Neuron (in vitro differentiated cells): ENCODE measurements at regions not wholly inside any gene's neighbourhood (a gene's known extent, or its start where the extent isn't known, plus 50 kb on each side); places are given as distances from the start of the nearest gene placed in this dataset.
"Not testable (repeated sequence)": the region's sequence is repeated elsewhere in the genome, so short reads cannot be mapped to it uniquely, and the experiment has no call there.

ENCODE experiments used
- H2AFZ ChIP-seq: one replicate; pipeline ENCODE4 v1.6.1; 2013; ENCODE audit warnings: low read depth, mild to moderate bottlenecking, inconsistent platforms, low read length, moderate library complexity
- H3K27me3 ChIP-seq: one replicate; pipeline ENCODE4 v1.6.1; 2013; ENCODE audit warnings: low read length; ENCODE audit not compliant: insufficient read depth
- H3K36me3 ChIP-seq: one replicate; pipeline ENCODE4 v1.6.1; 2013; ENCODE audit warnings: low read length; ENCODE audit not compliant: insufficient read depth
- H3K4me1 ChIP-seq: one replicate; pipeline ENCODE4 v1.6.1; 2013; ENCODE audit warnings: low read length; ENCODE audit not compliant: insufficient read depth
- H3K4me3 ChIP-seq: 2 replicates; pipeline ENCODE4 v1.5.1; 2013; ENCODE audit warnings: mild to moderate bottlenecking, low read length, moderate library complexity
- H3K9me3 ChIP-seq: one replicate; pipeline ENCODE4 v1.6.1; 2013; ENCODE audit warnings: low read length

- H3K4me3 ChIP-seq, result no peak overlapping the region
- H3K9me3 ChIP-seq, result no peaks in the 10 kb centered on the region
- H3K36me3 ChIP-seq, result no peaks in the 10 kb centered on the region
- no peak overlapping the region for H2AFZ ChIP-seq
- H3K27me3 ChIP-seq, result peaks cover 3% of the 10 kb centered on the region
- H3K4me1 ChIP-seq, result peaks cover 22% of the 10 kb centered on the region
These were observed 151.3 kb downstream of the RTL9 start for GRCh38 chrX:110509755-110510532.

GRCh38 chrX:110511238-110511637 lies 152.6 kb downstream of the RTL9 start:
- no peak overlapping the region for H2AFZ ChIP-seq
- H3K36me3 ChIP-seq, result no peaks in the 10 kb centered on the region
- H3K4me1 ChIP-seq, result peaks cover 22% of the 10 kb centered on the region
- H3K27me3 ChIP-seq, result peaks cover 3% of the 10 kb centered on the region
- H3K4me3 ChIP-seq, result no peak overlapping the region
- H3K9me3 ChIP-seq, result no peaks in the 10 kb centered on the region

GRCh38 chrX:110512341-110512740 lies 153.7 kb downstream of the RTL9 start:
- H3K27me3 ChIP-seq, result peaks cover 3% of the 10 kb centered on the region
- no peaks in the 10 kb centered on the region for H3K9me3 ChIP-seq
- H3K36me3 ChIP-seq, result no peaks in the 10 kb centered on the region
- H3K4me3 ChIP-seq, result no peak overlapping the region
- peaks cover 22% of the 10 kb centered on the region for H3K4me1 ChIP-seq
- H2AFZ ChIP-seq, result no peak overlapping the region

GRCh38 chrX:110514509-110514908 lies 155.9 kb downstream of the RTL9 start:
- Histone ChIP-seq H3K27me3 (peaks cover 3% of the 10 kb centered on the region), H2AFZ (no peak overlapping the region), H3K4me1 (peaks cover 14% of the 10 kb centered on the region), H3K9me3 (no peaks in the 10 kb centered on the region), H3K36me3 (no peaks in the 10 kb centered on the region), H3K4me3 (no peak overlapping the region)

GRCh38 chrX:110519501-110519900 lies 160.9 kb downstream of the RTL9 start:
- Histone ChIP-seq H3K36me3 (no peaks in the 10 kb centered on the region), H3K4me3 (no peak overlapping the region), H3K4me1 (no peaks in the 10 kb centered on the region), H2AFZ (no peak overlapping the region), H3K9me3 (no peaks in the 10 kb centered on the region), H3K27me3 (peaks cover 2% of the 10 kb centered on the region)

GRCh38 chrX:110519906-110520452 lies 161.3 kb downstream of the RTL9 start:
- Histone ChIP-seq H3K36me3 (no peaks in the 10 kb centered on the region), H3K9me3 (no peaks in the 10 kb centered on the region), H3K4me3 (no peak overlapping the region), H3K27me3 (no peaks in the 10 kb centered on the region), H2AFZ (no peak overlapping the region), H3K4me1 (no peaks in the 10 kb centered on the region)

GRCh38 chrX:110520652-110521051 lies 162.0 kb downstream of the RTL9 start:
- not testable (repeated sequence) for H3K4me3 ChIP-seq, H3K9me3 ChIP-seq, H2AFZ ChIP-seq, H3K36me3 ChIP-seq, H3K27me3 ChIP-seq, H3K4me1 ChIP-seq

GRCh38 chrX:110531873-110532580 lies 173.4 kb downstream of the RTL9 start:
- H3K27me3 ChIP-seq, result no peaks in the 10 kb centered on the region
- H3K4me3 ChIP-seq, result no peak overlapping the region
- no peaks in the 10 kb centered on the region for H3K36me3 ChIP-seq
- H3K4me1 ChIP-seq, result no peaks in the 10 kb centered on the region
- no peak overlapping the region for H2AFZ ChIP-seq
- H3K9me3 ChIP-seq, result no peaks in the 10 kb centered on the region

GRCh38 chrX:110532581-110532931 lies 173.9 kb downstream of the RTL9 start:
- no peak overlapping the region for H2AFZ ChIP-seq
- no peaks in the 10 kb centered on the region for H3K27me3 ChIP-seq

GRCh38 chrX:110536816-110537215 lies 178.2 kb downstream of the RTL9 start:
- Histone ChIP-seq H3K9me3 (no peaks in the 10 kb centered on the region), H3K36me3 (no peaks in the 10 kb centered on the region), H3K27me3 (no peaks in the 10 kb centered on the region), H2AFZ (no peak overlapping the region), H3K4me3 (no peak overlapping the region), H3K4me1 (no peaks in the 10 kb centered on the region)

More at GRCh38 chrX:110532581-110532931, 173.9 kb downstream of the RTL9 start:
- no peak overlapping the region for H3K4me3 ChIP-seq
- no peaks in the 10 kb centered on the region for H3K9me3 ChIP-seq
- no peaks in the 10 kb centered on the region for H3K4me1 ChIP-seq
- no peaks in the 10 kb centered on the region for H3K36me3 ChIP-seq

GRCh38 chrX:110541266-110541665 lies 182.6 kb downstream of the RTL9 start:
- H3K4me1 ChIP-seq, result no peaks in the 10 kb centered on the region
- no peaks in the 10 kb centered on the region for H3K27me3 ChIP-seq
- no peak overlapping the region for H3K4me3 ChIP-seq
- no peak overlapping the region for H2AFZ ChIP-seq
- no peaks in the 10 kb centered on the region for H3K36me3 ChIP-seq
- H3K9me3 ChIP-seq, result no peaks in the 10 kb centered on the region

GRCh38 chrX:110550854-110551253 lies 192.2 kb downstream of the RTL9 start:
- not testable (repeated sequence) for H3K27me3 ChIP-seq, H3K4me1 ChIP-seq, H2AFZ ChIP-seq, H3K36me3 ChIP-seq, H3K4me3 ChIP-seq, H3K9me3 ChIP-seq

- H2AFZ ChIP-seq, result no peak overlapping the region
These were observed 199.2 kb downstream of the RTL9 start for GRCh38 chrX:110557864-110558263.

More at GRCh38 chrX:110557864-110558263, 199.2 kb downstream of the RTL9 start:
- no peaks in the 10 kb centered on the region for H3K9me3 ChIP-seq
- H3K27me3 ChIP-seq, result no peaks in the 10 kb centered on the region
- no peaks in the 10 kb centered on the region for H3K4me1 ChIP-seq
- H3K36me3 ChIP-seq, result no peaks in the 10 kb centered on the region
- no peak overlapping the region for H3K4me3 ChIP-seq
